HPDE6-E6E7 (cell line): ENCODE measurements at regions not wholly inside any gene's neighbourhood (a gene's known extent, or its start where the extent isn't known, plus 50 kb on each side); places are given as distances from the start of the nearest gene placed in this dataset.
"Not testable (repeated sequence)": the region's sequence is repeated elsewhere in the genome, so short reads cannot be mapped to it uniquely, and the experiment has no call there.

Experiments
- DNase-seq: peaks from one replicate; pipeline ENCODE4 v3.0.0; 2011; ENCODE audit warnings: missing footprints; ENCODE audit errors: extremely low spot score

GRCh38 chr3:64438066-64438465 lies 212.8 kb upstream of the PRICKLE2 start:
- no peak for DNase-seq

GRCh38 chr3:64437131-64437530 lies 211.9 kb upstream of the PRICKLE2 start:
- no peak for DNase-seq

GRCh38 chr3:64435023-64435422 lies 209.8 kb upstream of the PRICKLE2 start:
- not testable (repeated sequence) for DNase-seq

- no peak for DNase-seq
These were observed 207.6 kb upstream of the PRICKLE2 start for GRCh38 chr3:64432870-64433269.

GRCh38 chr3:64431526-64432091 lies 206.3 kb upstream of the PRICKLE2 start:
- no peak for DNase-seq

GRCh38 chr3:64427671-64428070 lies 202.4 kb upstream of the PRICKLE2 start:
- DNase-seq = no peak

GRCh38 chr3:64426551-64426950 lies 201.3 kb upstream of the PRICKLE2 start:
- DNase-seq = peak; percentile 4

- no peak for DNase-seq
These were observed 197.7 kb upstream of the PRICKLE2 start for GRCh38 chr3:64422932-64423331.

GRCh38 chr3:64422192-64422591 lies 196.9 kb upstream of the PRICKLE2 start:
- DNase-seq = no peak

- no peak for DNase-seq
These were observed 192.6 kb upstream of the PRICKLE2 start for GRCh38 chr3:64417816-64418215.

- DNase-seq = no peak
These were observed 188.8 kb upstream of the PRICKLE2 start for GRCh38 chr3:64414043-64414442.

- no peak for DNase-seq
These were observed 185.8 kb upstream of the PRICKLE2 start for GRCh38 chr3:64411101-64411500.

- no peak for DNase-seq
These were observed 185.0 kb upstream of the PRICKLE2 start for GRCh38 chr3:64410226-64410625.

GRCh38 chr3:64408770-64409169 lies 183.5 kb upstream of the PRICKLE2 start:
- DNase-seq = no peak

- no peak for DNase-seq
These were observed 181.0 kb upstream of the PRICKLE2 start for GRCh38 chr3:64406271-64406670.

GRCh38 chr3:64405211-64405835 lies 180.1 kb upstream of the PRICKLE2 start:
- DNase-seq = no peak

- no peak for DNase-seq
These were observed 175.4 kb upstream of the PRICKLE2 start for GRCh38 chr3:64400706-64401105.

GRCh38 chr3:64399205-64399800 lies 174.0 kb upstream of the PRICKLE2 start:
- DNase-seq = peak; percentile 6

- no peak for DNase-seq
These were observed 173.2 kb upstream of the PRICKLE2 start for GRCh38 chr3:64398476-64398875.

- no peak for DNase-seq
These were observed 172.7 kb upstream of the PRICKLE2 start for GRCh38 chr3:64398006-64398405.

GRCh38 chr3:64397573-64397972 lies 172.3 kb upstream of the PRICKLE2 start:
- DNase-seq = no peak

- DNase-seq = no peak
These were observed 170.2 kb upstream of the PRICKLE2 start for GRCh38 chr3:64395490-64395889.

- DNase-seq = no peak
These were observed 167.9 kb upstream of the PRICKLE2 start for GRCh38 chr3:64393193-64393592.
